SK-N-MC (cell line): ENCODE measurements at regions not wholly inside any gene's neighbourhood (a gene's known extent, or its start where the extent isn't known, plus 50 kb on each side); places are given as distances from the start of the nearest gene placed in this dataset.

Experiments used
- EZH2 ChIP-seq: fragments of 200-600 bp; sonication (generic); IDR thresholded peaks from one replicate; pipeline ENCODE4 v1.6.1; 2017; ENCODE audit warnings: antibody characterized with exemption
- POLR2AphosphoS5 ChIP-seq: IDR thresholded peaks from 2 replicates; pipeline ENCODE4 v1.6.1; 2012; ENCODE audit warnings: mild to moderate bottlenecking, low read depth, low read length, borderline replicate concordance

GRCh38 chr18:39854291-39854690 lies 2100.7 kb upstream of the PIK3C3 start:
- TF ChIP-seq POLR2AphosphoS5 (no peak), EZH2 (no peak)
